ENCODE measurements at regions not wholly inside any gene's neighbourhood (a gene's known extent, or its start where the extent isn't known, plus 50 kb on each side); places are given as distances from the start of the nearest gene placed in this dataset.

DNA sequence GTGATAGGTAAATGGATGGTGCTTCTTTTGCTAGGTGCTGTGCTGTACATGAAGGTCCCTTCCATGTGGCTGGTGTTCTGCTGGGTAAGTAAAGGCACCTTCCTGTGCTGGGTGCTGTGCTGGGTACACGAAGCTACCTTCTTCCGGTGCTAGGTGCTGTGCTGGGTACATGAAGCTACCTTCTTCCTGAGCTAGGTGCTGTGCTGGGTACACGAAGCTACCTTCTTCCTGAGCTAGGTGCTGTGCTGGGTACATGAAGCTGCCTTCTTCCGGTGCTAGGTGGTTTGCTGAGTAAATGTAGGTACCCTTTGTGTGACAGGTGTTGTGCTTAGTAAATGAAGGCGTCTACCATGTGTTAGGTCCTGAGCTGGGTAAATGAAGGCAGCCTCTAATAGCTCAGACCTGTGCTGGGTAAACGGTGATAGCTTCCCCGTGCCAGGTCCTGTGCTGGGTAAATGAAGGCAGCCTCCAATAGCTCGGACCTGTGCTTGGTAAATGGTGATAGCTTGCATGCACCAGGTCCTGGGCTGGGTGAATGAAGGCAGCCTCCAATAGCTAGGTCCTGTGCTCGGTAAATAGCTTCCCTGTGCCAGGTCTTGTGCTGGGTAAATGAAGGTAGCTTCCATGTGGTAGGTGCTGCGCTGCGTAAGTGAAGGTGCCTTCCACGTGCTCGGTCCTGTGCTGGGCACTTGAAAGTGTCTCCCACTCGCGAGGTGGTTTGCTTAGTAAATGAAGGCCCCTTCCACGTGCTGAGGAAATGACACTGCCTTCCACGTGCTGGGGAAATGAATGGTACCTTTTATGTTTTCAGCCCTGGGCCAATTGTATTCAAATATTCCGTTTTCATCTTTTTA is 115.5 kb downstream of the ERMARD start:
- Mint-ChIP-seq H3K4me3 (no peak overlapping the region), H3K27me3 (peaks cover 0 to 4% (median 3%) of the 10 kb centered on the region in 5 donors), H3K36me3 (no peaks in the 10 kb centered on the region), H3K9me3 (no peaks in the 10 kb centered on the region), H3K27ac (peak overlapping the region in 3 of 10 donors; percentile 27 to 68 (median 48)), H3K4me1 (peaks cover 6 to 42% (median 15%) of the 10 kb centered on the region in 4 donors)
- ATAC-seq (no peak), DNase-seq (no peak)
- POLR2A ChIA-PET = no interaction called here

DNA sequence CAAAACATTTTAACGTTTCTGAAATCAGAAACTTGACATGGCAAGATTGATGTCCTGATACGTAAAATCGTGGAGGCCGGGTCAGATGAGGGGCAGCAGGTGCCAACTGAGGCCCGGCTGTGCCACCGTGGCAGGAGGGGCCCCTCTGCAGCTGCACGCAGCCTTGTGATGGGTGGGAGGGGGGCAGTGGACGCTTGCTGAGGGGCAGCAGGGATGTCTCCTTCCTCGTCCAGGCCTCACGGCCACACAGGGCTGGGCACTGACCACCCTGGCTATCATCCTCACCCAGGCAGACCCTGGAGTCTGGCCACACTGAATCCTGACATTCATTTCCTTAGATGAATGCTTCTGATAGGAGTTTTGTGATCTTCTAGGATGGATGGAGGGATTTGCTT is 114.7 kb downstream of the ERMARD start:
- POLR2A ChIA-PET = no interaction called here
- no peaks in the 10 kb centered on the region for H3K9me3 Mint-ChIP-seq
- DNase-seq = no peak
- H3K4me3 Mint-ChIP-seq = no peak overlapping the region
- ATAC-seq = no peak
- H3K36me3 Mint-ChIP-seq = no peaks in the 10 kb centered on the region
- H3K27me3 Mint-ChIP-seq = peaks cover 0 to 4% (median 3%) of the 10 kb centered on the region in 5 donors
- H3K27ac Mint-ChIP-seq = no peak overlapping the region
- H3K4me1 Mint-ChIP-seq = peaks cover 6 to 49% (median 17%) of the 10 kb centered on the region in 4 donors

DNA sequence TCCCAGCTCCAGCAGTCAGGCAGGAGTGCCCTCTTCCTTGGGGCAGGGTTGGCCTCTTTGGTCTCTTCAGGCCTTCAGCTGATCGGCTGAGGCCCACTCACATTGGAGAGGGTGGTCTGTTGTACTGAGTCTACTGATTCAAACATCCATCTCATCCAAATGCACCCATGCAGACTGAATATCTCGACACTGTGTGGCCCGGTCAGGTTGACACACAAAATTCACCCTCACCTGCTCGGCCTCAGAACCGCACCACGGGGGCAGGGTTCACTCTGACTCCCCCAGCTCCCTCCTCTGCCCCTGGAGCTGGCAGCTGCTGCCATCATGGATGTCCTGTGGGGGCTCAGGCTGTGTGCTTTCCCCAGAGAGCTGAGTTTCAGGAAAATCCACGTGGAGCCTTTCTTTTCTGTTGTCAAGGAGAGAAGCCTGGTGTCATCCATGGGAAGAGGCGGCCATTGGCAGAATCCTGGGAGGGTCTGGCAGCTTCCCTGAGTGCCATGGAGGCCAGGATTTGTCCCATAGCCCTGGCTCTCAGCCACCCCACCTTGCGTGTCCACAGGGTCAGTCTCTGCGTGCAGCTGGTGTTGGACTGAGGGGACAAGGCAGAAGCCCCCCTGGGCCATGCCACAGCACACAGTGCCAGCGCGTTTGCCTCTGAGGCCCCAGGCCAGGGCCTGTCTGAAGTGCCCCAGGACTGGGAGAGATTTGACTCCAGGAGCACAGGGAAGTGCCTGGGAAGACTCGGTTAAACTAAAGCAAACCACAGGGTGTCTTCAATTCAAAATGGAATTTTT is 114.1 kb downstream of the ERMARD start:
- ATAC-seq (no peak), DNase-seq (peak in 1 of 10 donors; percentile 8)
- POLR2A ChIA-PET = no interaction called here
- Mint-ChIP-seq H3K36me3 (no peaks in the 10 kb centered on the region), H3K9me3 (no peaks in the 10 kb centered on the region), H3K27ac (no peak overlapping the region), H3K4me1 (peaks cover 10 to 53% (median 20%) of the 10 kb centered on the region in 4 donors), H3K27me3 (peaks cover 0 to 4% (median 3%) of the 10 kb centered on the region in 5 donors), H3K4me3 (no peak overlapping the region)

DNA sequence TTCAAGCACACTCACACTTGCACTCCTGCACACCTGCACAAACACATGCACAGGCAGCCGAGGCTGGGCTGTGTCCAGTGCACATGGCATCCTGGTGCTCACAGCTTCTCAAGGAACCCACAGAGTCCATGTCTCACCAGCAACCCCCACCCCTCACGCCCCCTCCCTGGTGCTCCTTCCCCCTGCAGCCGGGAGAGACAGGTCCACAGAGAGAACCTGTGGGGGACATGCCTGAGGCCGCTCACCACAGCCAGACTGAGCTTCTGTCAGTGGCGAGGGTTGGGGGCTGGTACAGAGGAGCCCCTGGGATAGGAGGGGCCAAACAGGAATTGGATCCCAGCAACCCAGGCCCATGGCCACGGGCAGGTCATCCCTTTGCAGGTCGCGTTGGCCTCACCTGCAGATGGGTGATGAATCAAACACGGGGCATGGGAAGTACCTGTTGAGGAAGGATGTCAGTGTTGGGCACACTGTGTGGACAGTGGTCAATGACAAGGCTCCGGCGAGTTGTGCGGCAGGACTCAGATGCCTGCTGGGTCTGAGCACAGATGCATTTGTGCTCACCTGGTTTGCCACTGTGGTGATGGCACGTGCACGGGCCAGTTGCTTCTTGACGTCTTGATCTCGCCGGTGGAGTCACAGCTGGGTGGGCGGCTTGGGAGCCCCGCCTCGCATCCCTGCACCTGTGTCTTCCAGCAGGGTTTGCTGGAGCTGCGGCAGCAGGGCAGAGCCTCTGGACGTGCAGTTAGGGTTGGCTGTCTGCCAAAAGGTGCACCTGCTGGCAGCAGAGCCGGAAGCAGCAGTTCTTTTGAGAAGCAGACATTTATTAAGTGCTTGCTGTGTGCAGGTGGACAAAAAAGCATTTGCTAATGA is 113.0 kb downstream of the ERMARD start:
- H3K27ac Mint-ChIP-seq = peak overlapping the region in 3 of 10 donors; percentile 1 to 16 (median 7)
- H3K27me3 Mint-ChIP-seq = peaks cover 0 to 4% (median 3%) of the 10 kb centered on the region in 5 donors
- POLR2A ChIA-PET = no interaction called here
- no peaks in the 10 kb centered on the region for H3K36me3 Mint-ChIP-seq
- H3K4me3 Mint-ChIP-seq = peak overlapping the region in 1 of 10 donors; percentile 43
- H3K9me3 Mint-ChIP-seq = no peaks in the 10 kb centered on the region
- DNase-seq (peak in 1 of 10 donors; percentile 5), ATAC-seq (no peak)
- peaks cover 13 to 59% (median 24%) of the 10 kb centered on the region in 4 donors for H3K4me1 Mint-ChIP-seq

DNA sequence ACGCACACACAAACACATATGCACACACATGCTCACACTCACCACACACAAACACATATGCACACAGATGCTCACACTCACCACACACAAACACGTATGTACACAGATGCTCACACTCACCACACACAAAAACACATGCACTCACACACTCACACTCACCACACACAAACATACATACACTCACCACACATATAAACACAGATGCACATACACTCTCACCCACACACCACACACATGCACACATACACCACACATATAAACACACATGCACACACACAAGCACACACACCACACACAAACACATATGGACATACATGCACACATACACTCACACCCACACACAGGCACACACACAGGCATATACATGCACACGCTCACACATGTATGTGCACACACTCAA is 112.3 kb downstream of the ERMARD start:
- DNase-seq (no peak), ATAC-seq (no peak)
- Mint-ChIP-seq H3K27me3 (peaks cover 0 to 4% (median 3%) of the 10 kb centered on the region in 5 donors), H3K4me3 (peak overlapping the region in 1 of 10 donors; percentile 34), H3K36me3 (no peaks in the 10 kb centered on the region), H3K9me3 (no peaks in the 10 kb centered on the region), H3K4me1 (peaks cover 13 to 59% (median 24%) of the 10 kb centered on the region in 4 donors), H3K27ac (peak overlapping the region in 3 of 10 donors; percentile 0 to 28 (median 7))
- POLR2A ChIA-PET = no interaction called here

DNA sequence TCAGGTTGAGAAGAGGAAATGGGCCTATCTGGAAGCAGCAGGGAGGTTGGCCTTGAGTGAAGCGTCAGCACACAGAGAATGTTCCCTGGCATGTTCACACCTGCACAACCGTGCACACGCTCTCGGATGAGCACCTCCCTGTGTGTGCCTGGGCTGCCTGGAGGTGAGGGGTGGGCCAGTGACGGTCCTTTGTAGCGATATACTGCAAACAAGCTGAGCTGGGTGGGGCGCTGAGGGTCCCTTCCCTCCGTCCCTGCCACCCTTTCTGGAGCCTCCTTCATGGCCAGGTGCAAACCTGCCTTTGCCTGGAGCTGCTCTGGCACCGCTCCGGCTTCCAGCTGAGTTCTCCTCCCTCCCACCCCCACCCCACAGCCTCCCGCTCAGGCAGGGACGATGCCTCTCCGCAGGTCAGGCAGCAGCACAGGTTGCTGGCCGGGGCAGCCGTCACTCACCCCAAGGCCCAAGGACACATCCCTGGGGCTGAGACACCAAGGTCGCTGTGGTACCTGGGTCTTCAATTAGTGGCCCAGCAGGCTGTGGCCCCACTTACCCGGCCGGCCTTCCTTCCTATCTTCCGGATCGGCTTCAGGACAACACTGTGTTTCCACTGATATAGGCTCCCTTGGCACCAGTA is 111.6 kb downstream of the ERMARD start:
- no peaks in the 10 kb centered on the region for H3K36me3 Mint-ChIP-seq
- H3K9me3 Mint-ChIP-seq = peaks cover 0 to 5% (median 0%) of the 10 kb centered on the region in 9 donors
- peaks cover 0 to 4% (median 1%) of the 10 kb centered on the region in 5 donors for H3K27me3 Mint-ChIP-seq
- DNase-seq (peak in 1 of 10 donors; percentile 9), ATAC-seq (no peak)
- peaks cover 11 to 53% (median 20%) of the 10 kb centered on the region in 4 donors for H3K4me1 Mint-ChIP-seq
- POLR2A ChIA-PET = interaction anchor here (0.6 kb wide), 1 partner anchor 1003 kb away, joined by 3 read pairs; no protein-coding TSS in a partner anchor
- H3K4me3 Mint-ChIP-seq = no peak overlapping the region
- H3K27ac Mint-ChIP-seq = peak overlapping the region in 1 of 10 donors; percentile 31

DNA sequence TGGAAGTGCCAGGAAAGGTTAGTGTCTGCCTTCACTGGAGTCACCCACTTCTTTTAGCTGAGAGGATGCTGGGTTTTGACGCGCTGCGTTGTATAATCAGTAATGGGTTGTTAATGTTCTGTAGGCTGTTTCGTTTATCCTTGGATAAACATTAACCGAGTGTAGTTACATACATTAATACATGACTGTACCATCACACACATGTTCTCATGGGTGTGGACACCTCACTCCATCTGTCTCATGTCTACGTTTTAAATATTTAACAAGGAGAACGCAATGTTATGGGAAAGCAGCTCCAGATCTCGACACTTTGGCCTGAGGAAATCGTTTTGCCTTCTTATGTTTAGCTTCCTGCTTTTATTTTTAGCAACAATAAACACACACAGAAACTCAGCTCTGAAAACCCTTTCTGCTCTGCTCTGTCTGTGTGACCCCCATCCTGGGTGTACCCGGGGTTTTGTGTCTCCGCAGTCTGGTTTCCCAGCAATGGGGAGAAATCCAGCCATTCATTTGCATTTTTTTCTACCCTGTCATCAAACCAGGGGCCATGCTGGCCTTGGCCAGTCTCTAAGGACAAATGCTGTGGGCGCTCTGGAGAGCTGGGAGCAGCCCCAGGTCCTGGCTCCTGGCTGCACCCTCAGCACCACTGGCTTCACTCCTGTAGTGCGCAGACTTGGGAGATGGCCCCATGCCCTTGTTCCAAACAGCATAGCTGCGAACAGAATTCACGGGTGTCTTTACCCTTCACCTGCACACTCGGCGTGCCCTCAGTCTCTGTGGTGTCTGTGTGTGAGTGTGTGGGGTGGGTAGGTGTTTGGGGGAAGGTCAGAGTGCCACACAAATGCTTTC is 110.8 kb downstream of the ERMARD start:
- H3K4me1 Mint-ChIP-seq = peaks cover 7 to 46% (median 18%) of the 10 kb centered on the region in 4 donors
- H3K9me3 Mint-ChIP-seq = peaks cover 0 to 12% (median 4%) of the 10 kb centered on the region in 9 donors
- H3K36me3 Mint-ChIP-seq = peaks cover 0 to 6% (median 0%) of the 10 kb centered on the region in 3 donors
- ATAC-seq = no peak
- POLR2A ChIA-PET = no interaction called here
- peak in 1 of 10 donors; percentile 10 for DNase-seq
- H3K27me3 Mint-ChIP-seq = peaks cover 0 to 4% (median 1%) of the 10 kb centered on the region in 5 donors
- no peak overlapping the region for H3K4me3 Mint-ChIP-seq
- H3K27ac Mint-ChIP-seq = peak overlapping the region in 1 of 10 donors; percentile 31

DNA sequence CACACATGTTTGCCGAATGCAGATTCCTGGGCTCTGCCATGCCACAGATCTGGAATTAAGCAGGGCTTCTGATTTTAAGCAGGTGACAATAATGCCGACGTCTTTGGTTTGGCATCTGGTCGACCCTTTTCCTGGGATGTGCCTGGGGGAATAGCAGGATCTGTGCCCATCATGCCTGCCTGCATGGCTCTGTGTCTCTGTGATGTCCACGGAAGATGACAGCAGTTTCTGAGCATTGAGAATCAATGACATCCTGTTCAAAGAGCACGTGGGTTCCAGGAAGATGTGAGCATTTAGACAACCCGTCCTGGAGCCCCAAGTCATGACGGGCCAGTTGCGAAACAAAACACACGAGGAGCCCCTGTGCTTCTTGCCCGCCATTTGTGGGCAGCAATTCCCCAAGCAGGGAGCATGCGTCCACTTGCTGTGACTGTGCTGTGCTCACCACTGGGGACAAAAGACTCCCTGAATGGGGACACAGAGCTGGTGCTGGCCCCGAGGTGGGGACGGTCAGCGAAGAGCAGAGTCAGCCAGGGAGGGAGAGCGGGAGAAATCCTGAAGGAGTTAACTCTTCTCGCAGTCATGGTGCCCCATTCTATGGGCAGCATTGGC is 110.1 kb downstream of the ERMARD start:
- no peak overlapping the region for H3K4me3 Mint-ChIP-seq
- peaks cover 0 to 4% (median 1%) of the 10 kb centered on the region in 5 donors for H3K27me3 Mint-ChIP-seq

DNA sequence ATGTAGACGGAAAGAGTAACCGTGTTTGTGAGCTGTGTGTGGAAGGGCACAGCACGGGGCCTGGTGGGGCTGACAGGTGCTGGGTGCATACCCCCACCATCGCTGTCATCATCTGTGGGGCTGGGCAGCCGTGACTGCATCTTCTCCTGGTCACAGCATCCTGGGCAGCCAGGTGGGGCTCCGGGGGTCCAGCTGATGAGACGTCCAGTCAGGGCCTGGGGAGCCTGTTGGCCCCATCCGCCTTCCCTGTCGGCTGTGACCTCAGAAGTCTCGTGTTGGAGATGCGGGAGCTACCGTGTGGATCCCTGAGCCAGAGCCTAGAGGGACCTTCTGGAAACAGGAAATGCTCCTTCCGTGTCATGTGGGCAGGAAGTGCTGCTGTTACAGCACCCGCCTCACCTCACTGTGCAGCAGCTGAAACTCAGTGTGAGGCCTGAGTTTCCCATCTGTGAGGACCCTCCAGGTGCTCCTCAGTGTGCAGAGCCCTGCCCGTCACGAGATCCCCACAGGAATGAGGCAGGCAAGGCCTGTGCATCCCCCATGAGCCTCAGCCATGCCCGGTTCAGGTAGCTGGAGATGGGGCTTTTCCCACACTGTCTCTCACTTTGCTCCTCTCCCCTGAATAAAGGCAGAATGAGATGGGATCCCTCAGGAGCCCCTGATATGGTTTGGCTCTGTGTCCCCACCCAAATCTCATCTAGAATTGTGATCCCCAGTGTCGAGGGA is 108.7 kb downstream of the ERMARD start:
- H3K9me3 Mint-ChIP-seq = peaks cover 0 to 14% (median 4%) of the 10 kb centered on the region in 9 donors
- peaks cover 7 to 36% (median 17%) of the 10 kb centered on the region in 4 donors for H3K4me1 Mint-ChIP-seq
- H3K4me3 Mint-ChIP-seq = peak overlapping the region in 4 of 10 donors; percentile 8 to 64 (median 42)
- H3K27ac Mint-ChIP-seq = peak overlapping the region in 5 of 10 donors; percentile 5 to 73 (median 52)
- H3K36me3 Mint-ChIP-seq = peaks cover 0 to 7% (median 0%) of the 10 kb centered on the region in 3 donors
- ATAC-seq = no peak
- POLR2A ChIA-PET = no interaction called here
- no peak for DNase-seq
- H3K27me3 Mint-ChIP-seq = peaks cover 0 to 4% (median 1%) of the 10 kb centered on the region in 5 donors

More for the DNA sequence above, 110.1 kb downstream of the ERMARD start:
- no peak for DNase-seq
- Mint-ChIP-seq H3K4me1 (peaks cover 7 to 38% (median 17%) of the 10 kb centered on the region in 4 donors), H3K27ac (peak overlapping the region in 1 of 10 donors; percentile 65), H3K9me3 (peaks cover 0 to 14% (median 4%) of the 10 kb centered on the region in 9 donors), H3K36me3 (peaks cover 0 to 7% (median 0%) of the 10 kb centered on the region in 3 donors)
- ATAC-seq = no peak
- POLR2A ChIA-PET = no interaction called here

DNA sequence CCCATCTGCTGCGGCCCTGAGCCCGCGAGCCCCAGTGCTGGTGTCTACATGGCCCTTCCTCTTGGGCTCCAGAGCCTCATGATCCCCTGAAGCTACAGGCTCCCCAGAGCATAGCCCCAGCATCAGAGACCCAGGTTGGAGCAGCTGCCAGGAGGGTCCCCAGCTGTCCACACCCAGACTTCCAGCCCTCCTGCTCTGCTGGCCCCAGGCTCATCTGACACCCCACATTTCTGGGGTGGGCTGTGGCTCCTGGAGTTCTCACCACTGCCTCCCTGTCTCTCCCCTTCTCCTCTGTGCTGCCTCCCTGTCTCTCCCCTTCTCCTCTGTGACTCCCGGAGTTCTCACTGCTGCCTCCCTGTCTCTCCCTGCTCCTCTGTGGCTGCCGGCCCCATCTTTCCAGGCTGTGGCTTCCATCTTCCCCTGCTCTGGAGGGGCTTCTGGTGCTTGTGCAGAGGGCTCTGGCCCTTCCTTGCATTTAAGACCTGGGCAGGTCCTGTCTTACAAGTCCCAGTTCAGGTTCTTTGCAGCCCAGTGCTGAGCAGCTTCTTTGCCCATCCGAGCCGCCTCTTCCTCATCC is 108.1 kb downstream of the ERMARD start:
- Mint-ChIP-seq H3K4me3 (no peak overlapping the region), H3K4me1 (peaks cover 7 to 34% (median 14%) of the 10 kb centered on the region in 4 donors), H3K9me3 (peaks cover 0 to 14% (median 4%) of the 10 kb centered on the region in 9 donors), H3K36me3 (peaks cover 0 to 7% (median 0%) of the 10 kb centered on the region in 3 donors), H3K27ac (peak overlapping the region in 1 of 10 donors; percentile 10), H3K27me3 (peaks cover 0 to 4% (median 1%) of the 10 kb centered on the region in 5 donors)
- POLR2A ChIA-PET = no interaction called here
- no peak for DNase-seq
- ATAC-seq = no peak

All from naive thymus-derived CD8-positive, alpha-beta T cell (primary cell).